Mononuclear cell (primary cell): ENCODE measurements at regions not wholly inside any gene's neighbourhood (a gene's known extent, or its start where the extent isn't known, plus 50 kb on each side); places are given as distances from the start of the nearest gene placed in this dataset.
"Not testable (repeated sequence)": the region's sequence is repeated elsewhere in the genome, so short reads cannot be mapped to it uniquely, and the experiment has no call there.

Experiments used
- H3K27me3 ChIP-seq: 2 replicates; pipeline ENCODE4 v1.6.0; 2011; ENCODE audit warnings: low read length, control low read depth; ENCODE audit not compliant: insufficient read depth
- H3K4me1 ChIP-seq: 2 replicates; pipeline ENCODE4 v1.5.1; 2011; ENCODE audit warnings: mild to moderate bottlenecking, low read length, control low read depth; ENCODE audit not compliant: insufficient read depth
- H3K4me3 ChIP-seq: 2 replicates; pipeline ENCODE4 v1.5.1; 2011; ENCODE audit warnings: mild to moderate bottlenecking, low read length, moderate library complexity
- H3K9me3 ChIP-seq: 2 replicates; pipeline ENCODE4 v1.5.1; 2011; ENCODE audit warnings: low read depth, mild to moderate bottlenecking, control low read depth, low read length

DNA sequence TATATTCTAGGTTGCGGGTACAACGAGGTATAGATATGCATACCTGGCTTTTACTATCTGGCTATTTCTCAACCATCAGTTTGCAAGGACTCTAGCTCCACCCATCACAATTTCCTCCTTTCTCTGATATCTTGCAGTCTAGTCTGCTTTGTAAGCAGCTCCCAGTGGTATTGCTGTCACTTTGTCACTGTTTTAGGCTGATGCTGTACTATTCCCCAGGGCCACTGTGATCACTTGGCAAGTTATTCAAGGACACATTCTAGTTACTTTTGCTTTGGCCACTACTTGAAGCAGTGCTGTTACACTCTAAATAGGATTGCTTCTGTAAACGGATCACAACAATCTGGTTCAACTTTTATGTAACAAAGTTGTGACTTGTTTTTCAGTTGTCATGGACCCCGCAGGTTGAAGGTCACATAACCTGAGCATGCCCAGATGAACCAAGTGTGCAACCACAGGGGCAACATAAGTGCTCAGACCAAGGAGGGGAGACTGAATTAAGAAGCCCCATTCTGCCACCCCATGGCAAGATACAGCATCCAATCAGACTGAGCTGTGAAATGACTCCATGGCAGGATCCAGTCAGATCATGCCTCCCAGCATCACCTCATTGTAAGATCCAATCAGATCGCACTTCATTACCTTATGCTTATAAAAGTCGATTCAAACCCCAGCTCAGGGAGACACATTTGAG, 588.4 kb upstream of the CITED2 start:
- Histone ChIP-seq H3K27me3 (no peaks in the 10 kb centered on the region), H3K4me1 (no peaks in the 10 kb centered on the region), H3K4me3 (no peak overlapping the region), H3K9me3 (no peaks in the 10 kb centered on the region)

- Histone ChIP-seq H3K4me1 (no peaks in the 10 kb centered on the region), H3K9me3 (no peaks in the 10 kb centered on the region), H3K27me3 (no peaks in the 10 kb centered on the region), H3K4me3 (no peak overlapping the region)
Measured at GRCh38 chr6:139961190-139961589, 586.7 kb upstream of the CITED2 start.

DNA sequence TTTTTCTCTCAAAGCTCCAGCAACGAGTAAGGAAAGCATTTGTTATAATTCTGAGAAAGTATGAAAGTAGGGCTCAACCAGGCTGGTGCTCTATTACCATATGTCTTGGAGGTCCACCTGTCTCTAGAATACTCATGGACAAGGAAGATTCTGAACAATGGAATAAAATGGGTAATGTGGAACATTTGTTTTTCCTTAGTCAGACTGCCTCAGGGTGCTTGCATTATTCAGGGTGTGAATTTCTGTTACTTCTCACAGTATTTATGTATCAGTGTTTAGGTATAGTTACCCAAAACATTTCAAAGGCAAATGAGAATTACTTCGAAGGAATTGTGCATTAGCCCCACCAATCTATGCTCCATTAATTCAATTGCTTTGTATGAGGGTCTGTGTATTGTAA, 586.2 kb upstream of the CITED2 start:
- Histone ChIP-seq H3K4me1 (no peaks in the 10 kb centered on the region), H3K27me3 (no peaks in the 10 kb centered on the region), H3K9me3 (no peaks in the 10 kb centered on the region), H3K4me3 (no peak overlapping the region)

- H3K4me3 ChIP-seq = no peak overlapping the region
- H3K9me3 ChIP-seq = no peaks in the 10 kb centered on the region
- H3K27me3 ChIP-seq = no peaks in the 10 kb centered on the region
- H3K4me1 ChIP-seq = no peaks in the 10 kb centered on the region
Measured at GRCh38 chr6:139955366-139956155, 581.1 kb upstream of the CITED2 start.

DNA sequence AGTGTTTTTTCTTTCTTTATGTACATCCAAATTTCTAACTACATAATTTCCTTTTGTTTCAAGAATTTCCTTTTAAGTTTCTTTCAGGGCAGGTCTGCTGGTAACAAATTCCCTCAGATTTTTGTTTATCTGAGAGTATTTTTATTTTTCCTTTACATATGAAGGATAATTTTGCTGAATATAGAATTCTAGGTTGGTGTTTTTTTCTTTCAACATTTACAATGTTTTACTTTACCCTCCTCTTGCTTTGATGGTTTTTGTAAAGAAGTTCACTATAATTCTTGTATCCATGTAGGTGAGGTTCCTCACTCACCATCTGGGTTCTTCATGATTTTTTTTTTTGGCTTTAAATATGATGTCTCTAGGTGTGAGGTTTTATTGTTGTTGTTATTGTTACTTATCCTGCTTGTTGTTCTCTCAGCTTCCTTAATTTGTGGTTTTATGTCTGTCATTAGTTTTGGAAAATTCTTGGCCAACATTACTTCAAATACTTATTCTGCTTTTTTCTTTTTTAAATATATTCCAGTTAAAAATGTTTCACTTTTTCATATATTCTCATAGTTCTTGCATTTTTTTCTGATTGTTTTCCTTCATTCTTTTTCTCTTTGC, 580.1 kb upstream of the CITED2 start:
- no peak overlapping the region for H3K4me3 ChIP-seq
- no peaks in the 10 kb centered on the region for H3K9me3 ChIP-seq
- H3K27me3 ChIP-seq = no peaks in the 10 kb centered on the region

DNA sequence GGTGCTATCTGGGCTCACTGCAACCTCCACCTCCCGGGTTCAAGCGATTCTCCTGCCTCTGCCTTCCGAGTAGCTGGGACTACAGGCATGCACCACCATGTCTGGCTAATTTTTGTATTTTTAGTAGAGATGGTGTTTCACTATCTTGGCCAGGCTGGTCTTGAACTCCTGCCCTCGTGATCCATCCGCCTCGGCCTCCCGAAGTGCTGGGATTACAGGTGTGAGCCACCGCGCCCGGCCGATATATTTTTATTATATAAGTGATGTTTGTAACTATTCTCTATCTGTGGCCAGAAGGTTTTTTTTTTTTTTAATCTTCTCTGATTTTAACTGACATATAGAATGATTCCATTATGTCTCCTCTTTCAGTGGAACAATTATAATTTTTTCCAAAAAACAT, 579.3 kb upstream of the CITED2 start:
- H3K4me3 ChIP-seq, H3K9me3 ChIP-seq, H3K4me1 ChIP-seq, H3K27me3 ChIP-seq: not testable (repeated sequence)

More for the DNA sequence above, 580.1 kb upstream of the CITED2 start:
- no peaks in the 10 kb centered on the region for H3K4me1 ChIP-seq

- Histone ChIP-seq H3K27me3 (no peaks in the 10 kb centered on the region), H3K4me3 (no peak overlapping the region), H3K4me1 (no peaks in the 10 kb centered on the region), H3K9me3 (no peaks in the 10 kb centered on the region)
Measured at GRCh38 chr6:139951172-139951571, 576.7 kb upstream of the CITED2 start.

DNA sequence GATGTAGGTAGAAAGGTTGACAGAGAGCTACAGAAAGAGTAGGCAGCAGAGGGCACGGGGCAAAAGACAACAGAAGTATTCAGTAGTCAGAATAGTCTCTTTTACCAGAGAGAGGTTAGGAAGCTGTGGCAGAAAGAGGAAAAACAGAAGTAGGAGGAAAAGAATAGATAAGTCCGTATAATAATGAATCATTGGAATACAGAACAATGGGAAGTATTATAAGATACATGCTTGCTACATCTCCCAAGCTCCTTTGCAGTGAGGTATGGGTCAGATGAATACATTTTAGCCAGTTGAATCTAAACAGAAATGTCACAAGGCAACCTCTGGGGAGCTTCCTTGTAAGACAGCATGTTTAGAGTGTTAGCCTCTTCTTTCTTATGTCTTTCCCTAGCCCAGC, 570.5 kb upstream of the CITED2 start:
- Histone ChIP-seq H3K27me3 (no peaks in the 10 kb centered on the region), H3K4me3 (no peak overlapping the region), H3K9me3 (no peaks in the 10 kb centered on the region), H3K4me1 (peaks cover 13% of the 10 kb centered on the region)

DNA sequence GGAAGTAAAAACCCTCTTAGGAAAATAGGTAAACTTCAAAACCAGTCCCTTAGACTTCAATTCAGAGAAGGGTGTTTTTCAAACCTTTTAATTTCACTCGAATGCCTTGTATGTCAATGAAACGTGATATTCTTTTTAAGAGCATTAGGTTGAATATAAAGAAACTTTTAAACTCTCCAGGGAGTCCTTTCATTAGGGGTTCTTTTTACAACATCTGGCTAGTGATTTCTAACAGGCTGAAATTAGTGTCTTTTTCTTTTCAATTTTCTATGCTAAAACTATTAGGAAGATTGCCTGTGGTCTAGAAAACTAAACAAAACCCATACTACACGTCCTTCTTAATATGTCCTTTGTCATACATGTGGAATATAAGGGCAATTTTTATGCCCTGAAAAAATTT, 569.7 kb upstream of the CITED2 start:
- H3K27me3 ChIP-seq = no peaks in the 10 kb centered on the region
- H3K9me3 ChIP-seq = no peaks in the 10 kb centered on the region
- no peak overlapping the region for H3K4me3 ChIP-seq
- peaks cover 13% of the 10 kb centered on the region for H3K4me1 ChIP-seq

GRCh38 chr6:139943391-139943790, 568.9 kb upstream of the CITED2 start:
- no peak overlapping the region for H3K4me3 ChIP-seq
- H3K9me3 ChIP-seq = no peaks in the 10 kb centered on the region
- no peaks in the 10 kb centered on the region for H3K27me3 ChIP-seq
- H3K4me1 ChIP-seq = peaks cover 13% of the 10 kb centered on the region

GRCh38 chr6:139942331-139942730, 567.9 kb upstream of the CITED2 start:
- Histone ChIP-seq H3K27me3 (no peaks in the 10 kb centered on the region), H3K4me3 (no peak overlapping the region), H3K4me1 (peaks cover 13% of the 10 kb centered on the region), H3K9me3 (no peaks in the 10 kb centered on the region)

DNA sequence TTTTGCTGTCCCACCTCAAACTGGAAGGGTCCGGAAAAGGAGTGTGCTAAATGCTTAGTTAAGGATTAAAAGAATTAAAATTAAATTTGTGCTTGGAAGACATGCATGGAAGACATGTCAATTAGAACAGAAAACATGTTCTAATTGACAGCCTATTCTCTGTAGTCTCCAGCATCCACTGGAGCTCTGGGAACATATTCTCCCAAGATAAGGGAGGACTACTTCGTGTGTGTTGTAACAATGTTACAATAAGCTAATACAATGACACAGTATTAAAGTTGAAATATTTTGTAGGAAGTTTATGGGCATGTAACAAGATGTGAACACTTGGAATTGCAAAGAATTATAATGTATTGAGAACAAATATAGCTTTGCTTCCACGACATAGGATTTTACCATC, 567.4 kb upstream of the CITED2 start:
- Histone ChIP-seq H3K4me1 (peaks cover 13% of the 10 kb centered on the region), H3K4me3 (no peak overlapping the region), H3K9me3 (no peaks in the 10 kb centered on the region), H3K27me3 (no peaks in the 10 kb centered on the region)

- H3K9me3 ChIP-seq = no peaks in the 10 kb centered on the region
- H3K4me1 ChIP-seq = peaks cover 13% of the 10 kb centered on the region
- H3K4me3 ChIP-seq = no peak overlapping the region
- no peaks in the 10 kb centered on the region for H3K27me3 ChIP-seq
Measured at GRCh38 chr6:139940741-139941729, 566.6 kb upstream of the CITED2 start.

GRCh38 chr6:139939189-139939979, 564.9 kb upstream of the CITED2 start:
- peaks cover 13% of the 10 kb centered on the region for H3K4me1 ChIP-seq
- H3K4me3 ChIP-seq = no peak overlapping the region
- H3K27me3 ChIP-seq = no peaks in the 10 kb centered on the region
- no peaks in the 10 kb centered on the region for H3K9me3 ChIP-seq
